NT2/D1 (cell line): ENCODE measurements at regions not wholly inside any gene's neighbourhood (a gene's known extent, or its start where the extent isn't known, plus 50 kb on each side); places are given as distances from the start of the nearest gene placed in this dataset.

Source experiments
- YY1 ChIP-seq: IDR thresholded peaks from 2 replicates; pipeline ENCODE4 v1.6.1; 2011; ENCODE audit not compliant: insufficient read length, insufficient read depth
- ZNF274 ChIP-seq: IDR thresholded peaks from 2 replicates; pipeline ENCODE4 v1.6.1; 2011; ENCODE audit warnings: mild to moderate bottlenecking, low read depth, low read length

- TF ChIP-seq YY1 (no peak), ZNF274 (no peak)
Observed at GRCh38 chr9:13823026-13823425, 490.9 kb downstream of the NFIB start.
